ENCODE measurements at regions not wholly inside any gene's neighbourhood (a gene's known extent, or its start where the extent isn't known, plus 50 kb on each side); places are given as distances from the start of the nearest gene placed in this dataset.

- DNase-seq (ENCODE audit: low spot score): no peak
- H2AFZ ChIP-seq: no peak overlapping the region
- no peaks in the 10 kb centered on the region for H3K79me2 ChIP-seq
- H3K4me3 ChIP-seq: no peak overlapping the region
- H3K9me3 ChIP-seq (ENCODE audit: low read depth): no peaks in the 10 kb centered on the region
- no peak overlapping the region for H3K4me2 ChIP-seq
- 87% methylated on average over 3 of the region's 3 CpGs for WGBS (ENCODE audit: low lambda C conversion rate, missing lambda C conversion rate)
- TF ChIP-seq EZH2phosphoT487 (IDR thresholded peaks at IDR 0.05; ENCODE audit: low read depth, severe bottlenecking, unreplicated experiment) (no peak), EZH2 (IDR thresholded peaks at IDR 0.05; ENCODE audit: borderline replicate concordance) (no peak), CTCF (IDR thresholded peaks at IDR 0.05; ENCODE audit: poor library complexity) (no peak)
- H3K27ac ChIP-seq: no peak overlapping the region
- H3K27me3 ChIP-seq: no peaks in the 10 kb centered on the region
- no peaks in the 10 kb centered on the region for H3K4me1 ChIP-seq (ENCODE audit: insufficient read depth)
- H4K20me1 ChIP-seq (ENCODE audit: insufficient read depth, poor library complexity, severe bottlenecking): no peaks in the 10 kb centered on the region
- H3K9me2 ChIP-seq (replicated peaks; ENCODE audit: insufficient read depth): no peaks in the 10 kb centered on the region
- H3K36me3 ChIP-seq (replicated peaks; ENCODE audit: insufficient read depth, low read depth): no peaks in the 10 kb centered on the region
Measured at GRCh38 chr2:193701484-193701883, 1506.8 kb upstream of the TMEFF2 start.

- Histone ChIP-seq H4K20me1 (ENCODE audit: insufficient read depth, poor library complexity, severe bottlenecking) (no peaks in the 10 kb centered on the region), H3K27me3 (no peaks in the 10 kb centered on the region), H3K79me2 (no peaks in the 10 kb centered on the region), H3K36me3 (replicated peaks; ENCODE audit: insufficient read depth, low read depth) (no peaks in the 10 kb centered on the region), H3K4me3 (no peak overlapping the region), H3K4me1 (ENCODE audit: insufficient read depth) (no peaks in the 10 kb centered on the region), H3K9me3 (ENCODE audit: low read depth) (no peaks in the 10 kb centered on the region), H3K4me2 (no peak overlapping the region), H3K27ac (no peak overlapping the region), H3K9me2 (replicated peaks; ENCODE audit: insufficient read depth) (no peaks in the 10 kb centered on the region), H2AFZ (no peak overlapping the region)
- TF ChIP-seq EZH2 (IDR thresholded peaks at IDR 0.05; ENCODE audit: borderline replicate concordance): no peak
- peak; percentile 52 for TF ChIP-seq CTCF (IDR thresholded peaks at IDR 0.05; ENCODE audit: poor library complexity)
- TF ChIP-seq EZH2phosphoT487 (IDR thresholded peaks at IDR 0.05; ENCODE audit: low read depth, severe bottlenecking, unreplicated experiment): no peak
- WGBS (ENCODE audit: low lambda C conversion rate, missing lambda C conversion rate): 48% methylated on average over 1 of the region's 1 CpG
- DNase-seq (ENCODE audit: low spot score): peak; percentile 22
Measured at GRCh38 chr2:193695367-193695766, 1500.6 kb upstream of the TMEFF2 start.

GRCh38 chr2:193693758-193694157 is 1499.0 kb upstream of the TMEFF2 start:
- WGBS (ENCODE audit: low lambda C conversion rate, missing lambda C conversion rate): 73% methylated on average over 3 of the region's 3 CpGs
- no peaks in the 10 kb centered on the region for H3K9me2 ChIP-seq (replicated peaks; ENCODE audit: insufficient read depth)
- DNase-seq (ENCODE audit: low spot score): no peak
- H3K27me3 ChIP-seq: no peaks in the 10 kb centered on the region
- no peaks in the 10 kb centered on the region for H3K9me3 ChIP-seq (ENCODE audit: low read depth)
- no peaks in the 10 kb centered on the region for H3K36me3 ChIP-seq (replicated peaks; ENCODE audit: insufficient read depth, low read depth)
- H2AFZ ChIP-seq: no peak overlapping the region
- no peaks in the 10 kb centered on the region for H4K20me1 ChIP-seq (ENCODE audit: insufficient read depth, poor library complexity, severe bottlenecking)
- TF ChIP-seq EZH2 (IDR thresholded peaks at IDR 0.05; ENCODE audit: borderline replicate concordance) (no peak), EZH2phosphoT487 (IDR thresholded peaks at IDR 0.05; ENCODE audit: low read depth, severe bottlenecking, unreplicated experiment) (no peak), CTCF (IDR thresholded peaks at IDR 0.05; ENCODE audit: poor library complexity) (no peak)
- H3K4me3 ChIP-seq: no peak overlapping the region
- H3K4me2 ChIP-seq: no peak overlapping the region
- no peaks in the 10 kb centered on the region for H3K4me1 ChIP-seq (ENCODE audit: insufficient read depth)
- no peak overlapping the region for H3K27ac ChIP-seq
- no peaks in the 10 kb centered on the region for H3K79me2 ChIP-seq

GRCh38 chr2:193690572-193690971 is 1495.8 kb upstream of the TMEFF2 start:
- H3K27me3 ChIP-seq: no peaks in the 10 kb centered on the region
- H3K4me1 ChIP-seq (ENCODE audit: insufficient read depth): no peaks in the 10 kb centered on the region
- no peak for TF ChIP-seq EZH2phosphoT487 (IDR thresholded peaks at IDR 0.05; ENCODE audit: low read depth, severe bottlenecking, unreplicated experiment)
- TF ChIP-seq EZH2 (IDR thresholded peaks at IDR 0.05; ENCODE audit: borderline replicate concordance): no peak
- TF ChIP-seq CTCF (IDR thresholded peaks at IDR 0.05; ENCODE audit: poor library complexity): no peak
- DNase-seq (ENCODE audit: low spot score): no peak
- no peak overlapping the region for H3K27ac ChIP-seq
- H3K4me3 ChIP-seq: no peak overlapping the region
- no peak overlapping the region for H2AFZ ChIP-seq
- no peaks in the 10 kb centered on the region for H4K20me1 ChIP-seq (ENCODE audit: insufficient read depth, poor library complexity, severe bottlenecking)
- H3K79me2 ChIP-seq: no peaks in the 10 kb centered on the region
- H3K4me2 ChIP-seq: no peak overlapping the region
- 71% methylated on average over 2 of the region's 2 CpGs for WGBS (ENCODE audit: low lambda C conversion rate, missing lambda C conversion rate)
- no peaks in the 10 kb centered on the region for H3K36me3 ChIP-seq (replicated peaks; ENCODE audit: insufficient read depth, low read depth)
- H3K9me3 ChIP-seq (ENCODE audit: low read depth): no peaks in the 10 kb centered on the region
- H3K9me2 ChIP-seq (replicated peaks; ENCODE audit: insufficient read depth): no peaks in the 10 kb centered on the region

All from hepatocyte (in vitro differentiated cells).